GM12878 (cell line): ENCODE measurements at regions not wholly inside any gene's neighbourhood (a gene's known extent, or its start where the extent isn't known, plus 50 kb on each side); places are given as distances from the start of the nearest gene placed in this dataset.

Experiments used
- EZH2 ChIP-seq: IDR thresholded peaks from 2 replicates; pipeline ENCODE4 v1.6.1; 2012; ENCODE audit warnings: low read depth, mild to moderate bottlenecking, control low read depth, inconsistent platforms, low read length, borderline replicate concordance; ENCODE audit not compliant: control insufficient read depth
- KDM1A ChIP-seq: fragments of 200-600 bp; sonication (generic); IDR thresholded peaks from 2 replicates; pipeline ENCODE4 v1.6.1; 2016; ENCODE audit warnings: borderline replicate concordance
- POLR2AphosphoS5 ChIP-seq: IDR thresholded peaks from 2 replicates; pipeline ENCODE4 v1.6.1; 2011; ENCODE audit warnings: mild to moderate bottlenecking, low read length, inconsistent platforms
- TAF1 ChIP-seq: IDR thresholded peaks from 2 replicates; pipeline ENCODE4 v1.6.1; 2011; ENCODE audit warnings: mild to moderate bottlenecking, low read depth, low read length, borderline replicate concordance
- TF ChIP-seq, protein P1 (sequence below), 3 experiments: IDR thresholded peaks in 2 of 3; conservative IDR thresholded peaks in 1 of 3; 2 replicates each; pipeline ENCODE4 v1.5.1; 2011; ENCODE audit warnings: low read depth in 3 of 3, low read length in 3 of 3, mild to moderate bottlenecking in 3 of 3, control low read depth in 2 of 3, moderate library complexity in 2 of 3, inconsistent platforms in 1 of 3, mixed read lengths in 1 of 3; ENCODE audit not compliant: control insufficient read depth in 2 of 3, insufficient read depth in 1 of 3; ENCODE audit errors: extremely low read depth in 1 of 3
- TF ChIP-seq, protein P2 (sequence below): IDR thresholded peaks from 2 replicates; pipeline ENCODE4 v1.6.1; 2011; ENCODE audit warnings: low read depth, low read length, improper control_type of control experiment, borderline replicate concordance

DNA sequence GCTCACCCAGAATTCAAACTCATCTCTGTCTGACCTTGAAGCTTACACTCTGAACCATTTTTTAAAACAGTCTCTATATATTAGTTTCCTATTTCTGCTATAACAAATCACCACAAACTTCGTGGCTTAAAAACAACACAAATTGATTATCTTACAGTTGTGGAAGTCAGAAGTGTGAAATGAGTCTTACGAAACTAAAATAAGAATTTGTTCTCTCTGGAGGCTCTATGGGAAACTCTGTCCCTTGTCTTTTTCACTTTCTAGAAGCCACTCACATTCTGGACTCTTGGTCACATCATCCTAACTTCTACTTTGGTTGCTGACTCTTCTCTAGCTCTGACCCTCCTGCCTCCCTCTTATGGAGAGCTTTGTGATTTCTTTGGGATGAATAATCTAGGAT lies 429.3 kb upstream of the THBS1 start:
- TF ChIP-seq, protein P1, sequence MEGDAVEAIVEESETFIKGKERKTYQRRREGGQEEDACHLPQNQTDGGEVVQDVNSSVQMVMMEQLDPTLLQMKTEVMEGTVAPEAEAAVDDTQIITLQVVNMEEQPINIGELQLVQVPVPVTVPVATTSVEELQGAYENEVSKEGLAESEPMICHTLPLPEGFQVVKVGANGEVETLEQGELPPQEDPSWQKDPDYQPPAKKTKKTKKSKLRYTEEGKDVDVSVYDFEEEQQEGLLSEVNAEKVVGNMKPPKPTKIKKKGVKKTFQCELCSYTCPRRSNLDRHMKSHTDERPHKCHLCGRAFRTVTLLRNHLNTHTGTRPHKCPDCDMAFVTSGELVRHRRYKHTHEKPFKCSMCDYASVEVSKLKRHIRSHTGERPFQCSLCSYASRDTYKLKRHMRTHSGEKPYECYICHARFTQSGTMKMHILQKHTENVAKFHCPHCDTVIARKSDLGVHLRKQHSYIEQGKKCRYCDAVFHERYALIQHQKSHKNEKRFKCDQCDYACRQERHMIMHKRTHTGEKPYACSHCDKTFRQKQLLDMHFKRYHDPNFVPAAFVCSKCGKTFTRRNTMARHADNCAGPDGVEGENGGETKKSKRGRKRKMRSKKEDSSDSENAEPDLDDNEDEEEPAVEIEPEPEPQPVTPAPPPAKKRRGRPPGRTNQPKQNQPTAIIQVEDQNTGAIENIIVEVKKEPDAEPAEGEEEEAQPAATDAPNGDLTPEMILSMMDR (IDR thresholded peaks at IDR 0.05 in 2 of 3, conservative IDR thresholded peaks at IDR 0.05 in 1 of 3; ENCODE audit: control insufficient read depth in 2 of 3, extremely low read depth in 1 of 3, insufficient read depth in 1 of 3, low read depth in 3 of 3, low read length in 3 of 3) = no peak
- TF ChIP-seq, protein P2, sequence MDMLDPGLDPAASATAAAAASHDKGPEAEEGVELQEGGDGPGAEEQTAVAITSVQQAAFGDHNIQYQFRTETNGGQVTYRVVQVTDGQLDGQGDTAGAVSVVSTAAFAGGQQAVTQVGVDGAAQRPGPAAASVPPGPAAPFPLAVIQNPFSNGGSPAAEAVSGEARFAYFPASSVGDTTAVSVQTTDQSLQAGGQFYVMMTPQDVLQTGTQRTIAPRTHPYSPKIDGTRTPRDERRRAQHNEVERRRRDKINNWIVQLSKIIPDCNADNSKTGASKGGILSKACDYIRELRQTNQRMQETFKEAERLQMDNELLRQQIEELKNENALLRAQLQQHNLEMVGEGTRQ = no peak
- TF ChIP-seq KDM1A = no peak
- no peak for TF ChIP-seq TAF1
- TF ChIP-seq EZH2 = no peak
- no peak for TF ChIP-seq POLR2AphosphoS5
